ENCODE measurements at regions not wholly inside any gene's neighbourhood (a gene's known extent, or its start where the extent isn't known, plus 50 kb on each side); places are given as distances from the start of the nearest gene placed in this dataset.

DNA sequence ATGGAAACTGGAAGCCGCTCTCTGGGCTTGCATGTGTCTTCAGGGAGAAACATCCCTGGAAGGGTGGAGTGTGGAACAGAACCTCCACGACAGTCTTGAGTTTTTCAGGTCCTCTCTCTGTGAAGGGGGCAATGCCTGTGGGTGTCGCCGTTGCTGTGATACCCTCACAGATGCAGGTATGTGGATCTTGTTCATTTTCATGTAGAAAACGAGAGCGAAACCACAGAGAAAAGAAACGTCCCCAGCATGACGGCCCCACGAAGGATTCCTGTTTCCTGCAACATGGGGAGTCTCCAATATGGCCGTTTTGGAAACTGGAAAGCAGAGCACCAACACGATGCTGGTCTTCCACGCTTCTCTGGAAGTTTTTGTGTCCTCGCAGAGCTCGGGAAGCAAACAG lies 187.9 kb downstream of the ALG10 start:
- TF ChIP-seq, protein P1, sequence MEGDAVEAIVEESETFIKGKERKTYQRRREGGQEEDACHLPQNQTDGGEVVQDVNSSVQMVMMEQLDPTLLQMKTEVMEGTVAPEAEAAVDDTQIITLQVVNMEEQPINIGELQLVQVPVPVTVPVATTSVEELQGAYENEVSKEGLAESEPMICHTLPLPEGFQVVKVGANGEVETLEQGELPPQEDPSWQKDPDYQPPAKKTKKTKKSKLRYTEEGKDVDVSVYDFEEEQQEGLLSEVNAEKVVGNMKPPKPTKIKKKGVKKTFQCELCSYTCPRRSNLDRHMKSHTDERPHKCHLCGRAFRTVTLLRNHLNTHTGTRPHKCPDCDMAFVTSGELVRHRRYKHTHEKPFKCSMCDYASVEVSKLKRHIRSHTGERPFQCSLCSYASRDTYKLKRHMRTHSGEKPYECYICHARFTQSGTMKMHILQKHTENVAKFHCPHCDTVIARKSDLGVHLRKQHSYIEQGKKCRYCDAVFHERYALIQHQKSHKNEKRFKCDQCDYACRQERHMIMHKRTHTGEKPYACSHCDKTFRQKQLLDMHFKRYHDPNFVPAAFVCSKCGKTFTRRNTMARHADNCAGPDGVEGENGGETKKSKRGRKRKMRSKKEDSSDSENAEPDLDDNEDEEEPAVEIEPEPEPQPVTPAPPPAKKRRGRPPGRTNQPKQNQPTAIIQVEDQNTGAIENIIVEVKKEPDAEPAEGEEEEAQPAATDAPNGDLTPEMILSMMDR (conservative IDR thresholded peaks at IDR 0.05 in 1 of 2, IDR thresholded peaks at IDR 0.05 in 1 of 2; ENCODE audit: low read depth in 1 of 2, low read length in 2 of 2) = no peak
- no peak for TF ChIP-seq EZH2 (IDR thresholded peaks at IDR 0.05; ENCODE audit: low read length, missing control alignments)

All from fibroblast of lung (primary cell).